GM18909 (cell line): ENCODE measurements at regions not wholly inside any gene's neighbourhood (a gene's known extent, or its start where the extent isn't known, plus 50 kb on each side); places are given as distances from the start of the nearest gene placed in this dataset.

Source experiments
- ATAC-seq: cut with Tn5 transposase; IDR thresholded peaks from one replicate; pipeline ENCODE4 v1.9.1; 2021; ENCODE audit warnings: mild to moderate bottlenecking; ENCODE audit not compliant: unreplicated experiment, poor library complexity

- ATAC-seq, result no peak
These were observed 425.0 kb downstream of the HTR7 start for GRCh38 chr10:90432866-90433265.

GRCh38 chr10:90435296-90435695, 422.5 kb downstream of the HTR7 start:
- ATAC-seq, result no peak

GRCh38 chr10:90437452-90437851, 420.4 kb downstream of the HTR7 start:
- ATAC-seq, result no peak

DNA sequence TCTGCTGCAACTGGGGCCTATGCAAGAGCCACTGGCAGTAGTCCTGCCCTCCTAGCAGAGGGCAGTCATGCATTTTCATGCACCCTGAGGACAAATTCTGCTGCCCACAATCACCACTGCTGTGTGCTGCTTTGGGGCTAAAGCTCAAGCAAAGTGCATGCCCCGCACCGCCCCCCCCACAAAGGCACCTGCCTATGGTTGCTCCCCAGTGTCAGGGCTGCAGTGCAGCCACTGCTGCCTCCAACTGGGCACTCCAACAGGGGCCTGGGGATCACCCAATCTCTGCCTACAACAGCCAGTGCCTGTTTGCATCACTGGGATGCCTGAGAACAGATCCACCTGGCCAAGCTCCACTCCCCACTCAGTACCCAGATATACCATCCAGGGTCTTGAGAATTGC, 417.0 kb downstream of the HTR7 start:
- no peak for ATAC-seq

DNA sequence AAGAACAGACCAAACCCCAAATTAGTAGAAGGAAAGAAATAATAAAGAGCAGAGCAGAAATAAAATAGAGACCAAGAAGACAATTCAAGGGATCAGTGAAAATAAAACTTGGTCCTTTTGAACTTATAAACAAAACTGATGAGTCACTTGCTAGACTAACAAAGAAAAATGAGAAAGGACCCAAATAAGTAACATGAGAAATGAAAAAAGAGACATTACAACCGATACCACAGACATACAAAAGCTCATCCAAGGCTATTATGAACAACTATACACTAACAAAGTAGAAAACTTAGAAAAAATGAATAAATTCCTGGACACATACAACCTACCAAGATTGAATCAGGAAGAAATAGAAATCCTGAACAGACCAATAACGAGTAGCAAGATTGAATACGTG, 414.5 kb downstream of the HTR7 start:
- no peak for ATAC-seq

DNA sequence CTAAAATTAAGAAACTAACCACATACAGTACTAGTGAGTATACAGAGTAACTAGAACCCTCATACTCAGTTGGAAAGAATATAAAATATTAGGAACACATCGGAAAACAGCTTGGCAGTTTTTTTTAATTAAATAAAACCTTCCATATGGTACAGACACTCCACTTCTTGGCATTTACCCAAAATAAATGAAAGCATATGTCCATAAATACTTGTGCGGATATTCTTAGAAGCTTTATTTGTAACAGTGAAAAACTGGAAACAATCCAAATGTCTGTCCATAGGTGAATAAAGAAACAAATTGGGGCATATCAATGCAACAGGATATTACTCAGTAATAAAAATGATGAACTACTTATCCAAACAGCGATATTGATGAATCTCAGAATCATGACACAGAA, 410.0 kb downstream of the HTR7 start:
- no peak for ATAC-seq

DNA sequence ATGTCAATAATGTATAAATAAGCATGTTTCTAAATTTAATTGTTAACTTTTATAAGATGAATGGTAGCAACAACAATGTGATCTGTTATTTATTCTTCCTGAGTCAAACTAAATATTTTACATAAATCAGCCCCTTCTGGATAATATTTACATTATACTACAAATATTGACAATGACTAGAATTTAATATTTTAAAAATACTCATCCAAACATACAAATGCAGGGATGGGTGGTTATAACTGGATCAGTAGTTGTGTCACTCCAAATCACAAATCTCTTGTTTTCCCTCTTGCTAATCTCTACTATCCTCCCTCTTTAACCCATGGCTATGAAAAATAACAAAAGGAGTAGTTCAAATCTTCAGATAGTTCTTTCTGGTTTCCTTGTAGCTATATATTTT, 407.0 kb downstream of the HTR7 start:
- ATAC-seq, result no peak

DNA sequence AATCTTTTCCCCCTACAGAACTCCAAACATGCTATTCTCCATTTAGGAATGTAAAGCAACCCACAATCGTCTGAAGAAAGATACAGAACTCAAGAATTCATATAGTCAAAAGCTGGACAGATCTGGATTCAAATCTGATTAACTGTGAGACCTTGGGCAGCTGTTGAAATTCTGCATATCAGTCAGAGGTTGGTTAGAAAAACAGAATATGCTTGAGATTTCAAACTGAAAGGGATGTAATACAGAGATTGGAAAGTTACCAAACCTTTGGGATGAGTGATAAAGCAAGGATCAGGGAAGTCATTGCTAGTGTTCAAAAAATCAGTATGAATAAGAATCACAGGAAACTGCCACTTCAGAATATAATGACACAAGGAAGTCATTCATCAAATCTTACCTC, 406.6 kb downstream of the HTR7 start:
- no peak for ATAC-seq

DNA sequence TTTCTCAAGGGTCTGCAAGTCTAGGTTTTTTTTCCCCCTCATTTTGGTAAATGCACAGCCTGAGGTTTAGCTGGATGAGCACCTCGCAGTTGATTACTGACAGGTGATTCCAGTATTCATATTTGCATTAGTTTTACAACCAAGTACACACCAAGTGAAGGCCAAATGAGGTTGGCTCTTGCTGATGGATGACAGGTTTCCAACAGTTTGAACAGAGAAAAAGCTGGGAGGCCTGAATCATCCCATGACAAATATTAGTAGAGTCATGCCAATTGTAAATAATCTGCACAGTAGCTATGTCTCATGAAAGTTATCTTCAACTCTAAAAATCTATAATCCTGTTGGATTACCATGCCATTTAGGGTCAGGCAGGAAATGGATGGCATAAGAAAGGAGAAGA, 399.8 kb downstream of the HTR7 start:
- ATAC-seq, result no peak

- no peak for ATAC-seq
These were observed 399.3 kb downstream of the HTR7 start for GRCh38 chr10:90458571-90458970.

- no peak for ATAC-seq
These were observed 396.2 kb downstream of the HTR7 start for GRCh38 chr10:90461437-90462155.

DNA sequence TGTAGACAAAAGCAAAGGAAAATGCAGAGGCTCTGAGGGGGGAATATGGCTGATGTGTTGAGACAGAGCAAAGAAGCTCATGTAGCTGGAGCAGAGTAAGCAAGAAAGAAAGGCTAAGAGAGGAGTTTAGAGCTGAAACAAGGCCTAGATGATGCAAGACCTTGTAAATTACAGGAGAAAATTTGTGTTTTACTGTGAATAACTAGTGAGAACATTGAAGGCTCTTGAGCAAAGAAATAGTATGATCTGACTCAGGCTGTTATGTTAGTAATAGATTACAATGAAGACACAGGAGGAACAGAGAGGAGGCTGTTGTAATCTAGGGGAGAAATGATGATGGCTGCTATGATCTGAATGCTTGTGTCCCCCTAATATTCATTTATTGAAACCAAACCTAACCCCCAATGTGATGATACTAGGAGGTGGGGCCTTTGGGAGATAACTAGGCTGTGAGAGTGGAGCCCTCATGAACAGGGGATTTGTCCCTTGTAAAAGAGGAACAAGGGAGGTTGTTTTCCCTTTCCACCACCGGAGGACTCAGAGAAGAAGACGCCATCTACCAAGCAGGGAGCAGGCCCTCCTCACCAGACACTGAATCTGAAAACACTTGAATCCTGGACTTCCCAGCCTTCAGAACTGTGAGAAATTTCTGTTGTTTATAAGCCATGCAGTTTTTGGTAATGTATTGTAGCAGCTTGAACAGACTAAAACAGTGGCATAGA, 394.9 kb downstream of the HTR7 start:
- no peak for ATAC-seq

- ATAC-seq, result no peak
These were observed 393.5 kb downstream of the HTR7 start for GRCh38 chr10:90464329-90464728.

GRCh38 chr10:90470966-90471365, 386.9 kb downstream of the HTR7 start:
- ATAC-seq, result no peak

DNA sequence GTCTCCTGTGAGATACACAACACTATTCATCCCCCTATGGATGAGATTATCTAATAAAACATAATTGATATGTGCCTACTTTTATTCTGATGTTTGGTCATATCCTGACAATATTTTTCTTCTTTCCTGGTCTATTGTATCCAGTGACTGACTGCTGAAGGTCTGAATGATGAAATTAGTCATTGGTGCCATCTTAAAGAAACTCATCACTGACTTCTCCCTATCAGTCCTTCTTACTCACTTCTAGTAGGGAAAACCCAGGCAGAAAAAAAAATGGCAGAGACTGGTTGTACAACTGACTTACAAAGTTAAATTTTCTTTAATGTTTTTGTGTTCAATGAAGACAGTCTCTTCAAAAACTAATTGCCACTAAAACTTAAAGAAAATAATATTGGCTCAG, 377.4 kb downstream of the HTR7 start:
- ATAC-seq, result no peak

- no peak for ATAC-seq
These were observed 376.4 kb downstream of the HTR7 start for GRCh38 chr10:90481326-90481923.

GRCh38 chr10:90484518-90484917, 373.3 kb downstream of the HTR7 start:
- ATAC-seq, result no peak

GRCh38 chr10:90494183-90494582, 363.7 kb downstream of the HTR7 start:
- no peak for ATAC-seq

DNA sequence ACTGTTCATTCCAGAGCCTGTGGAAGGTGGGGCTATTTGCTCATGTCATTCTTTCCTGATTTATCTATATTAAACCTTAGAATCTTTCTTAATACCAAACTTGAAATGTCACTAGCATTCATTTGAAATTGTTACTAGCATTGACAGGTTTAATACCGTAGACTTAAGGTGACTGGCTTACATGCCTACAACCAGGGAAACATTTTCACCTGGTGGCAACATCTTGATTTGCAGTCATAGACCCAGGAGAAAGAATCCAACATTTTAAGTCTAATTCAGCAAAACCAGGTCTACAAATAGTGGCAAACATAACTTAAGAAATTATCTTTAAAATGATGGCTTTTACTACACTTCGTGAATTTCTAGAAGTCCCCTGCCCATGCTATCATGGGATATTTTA, 353.7 kb downstream of the HTR7 start:
- ATAC-seq, result no peak

- no peak for ATAC-seq
These were observed 331.1 kb downstream of the HTR7 start for GRCh38 chr10:90526721-90527120.

- no peak for ATAC-seq
These were observed 327.3 kb downstream of the HTR7 start for GRCh38 chr10:90530521-90530920.

DNA sequence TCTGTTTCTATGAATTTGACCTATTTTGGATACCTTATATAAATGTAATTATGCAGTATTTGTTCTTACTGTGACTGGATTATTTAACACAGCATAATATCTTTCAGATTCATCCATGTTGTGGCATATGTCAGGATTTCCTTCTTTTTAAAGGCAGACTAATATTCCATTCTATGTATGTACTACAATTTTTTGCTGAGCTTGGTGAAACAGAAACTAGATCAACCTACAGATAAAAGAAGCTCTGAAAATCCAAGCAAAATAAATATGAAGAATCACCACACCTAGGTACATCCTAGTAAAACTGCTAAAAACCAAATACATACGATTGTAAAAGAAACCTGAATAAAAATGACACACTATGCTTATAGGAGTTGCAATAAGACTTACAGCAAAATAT, 300.5 kb downstream of the HTR7 start:
- ATAC-seq, result no peak
